GM12878 (cell line): ENCODE measurements at regions not wholly inside any gene's neighbourhood (a gene's known extent, or its start where the extent isn't known, plus 50 kb on each side); places are given as distances from the start of the nearest gene placed in this dataset.

Source experiments
- FOXK2 ChIP-seq: fragments of 450-650 bp; IDR thresholded peaks from 2 replicates; pipeline ENCODE4 v1.6.1; 2017; ENCODE audit warnings: mild to moderate bottlenecking, moderate library complexity
- HDAC2 ChIP-seq: fragments of 200-600 bp; sonication (generic); IDR thresholded peaks from 2 replicates; pipeline ENCODE4 v1.6.1; 2017
- SIN3A ChIP-seq: IDR thresholded peaks from 2 replicates; pipeline ENCODE4 v1.6.1; 2012; ENCODE audit warnings: low read depth, low read length, improper control_type of control experiment
- SP1 ChIP-seq: IDR thresholded peaks from one replicate; pipeline ENCODE4 v1.6.1; 2011; ENCODE audit warnings: low read depth, low read length
- TF ChIP-seq, protein P1 (sequence below): IDR thresholded peaks from 2 replicates; pipeline ENCODE4 v1.6.1; 2012; ENCODE audit warnings: low read length, inconsistent platforms
- TF ChIP-seq, protein P2 (sequence below): fragments of 450-650 bp; IDR thresholded peaks from 2 replicates; pipeline ENCODE4 v1.6.1; 2017; ENCODE audit warnings: low read depth, mild to moderate bottlenecking, moderate library complexity
- TF ChIP-seq, protein P3 (sequence below): fragments of 450-650 bp; formaldehyde crosslinking; IDR thresholded peaks from 2 replicates; pipeline ENCODE4 v1.5.0; 2022; ENCODE audit warnings: mild to moderate bottlenecking, missing genetic modification characterization
- TF ChIP-seq, protein P4 (sequence below): fragments of 450-650 bp; IDR thresholded peaks from 2 replicates; pipeline ENCODE4 v1.6.1; 2014; ENCODE audit warnings: mild to moderate bottlenecking
- TF ChIP-seq, protein P5 (sequence below): fragments of 450-650 bp; IDR thresholded peaks from 2 replicates; pipeline ENCODE4 v1.6.1; 2017; ENCODE audit warnings: mild to moderate bottlenecking, low read depth, inconsistent platforms; ENCODE audit not compliant: poor library complexity, severe bottlenecking

DNA sequence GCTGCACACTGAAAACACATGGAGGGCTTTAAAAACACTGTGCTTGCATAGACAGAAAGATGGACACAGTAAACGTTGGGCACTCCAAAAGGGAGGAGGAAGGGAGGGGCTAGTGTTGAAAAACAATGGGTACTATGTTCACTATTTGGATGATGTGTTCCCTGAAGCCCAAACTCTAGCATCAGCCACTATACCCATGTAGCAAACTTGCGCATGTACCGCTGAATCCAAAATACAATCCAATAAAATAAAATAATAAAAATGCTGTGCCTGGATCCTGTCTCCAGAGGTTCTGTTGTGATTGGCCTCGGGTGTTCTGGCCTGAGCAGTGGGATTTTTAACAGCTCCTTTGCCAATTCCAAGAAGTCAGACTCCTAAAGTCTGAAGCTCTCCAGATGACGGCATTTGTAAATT is 166.0 kb downstream of the TMEM182 start (continued):
- TF ChIP-seq, protein P1, sequence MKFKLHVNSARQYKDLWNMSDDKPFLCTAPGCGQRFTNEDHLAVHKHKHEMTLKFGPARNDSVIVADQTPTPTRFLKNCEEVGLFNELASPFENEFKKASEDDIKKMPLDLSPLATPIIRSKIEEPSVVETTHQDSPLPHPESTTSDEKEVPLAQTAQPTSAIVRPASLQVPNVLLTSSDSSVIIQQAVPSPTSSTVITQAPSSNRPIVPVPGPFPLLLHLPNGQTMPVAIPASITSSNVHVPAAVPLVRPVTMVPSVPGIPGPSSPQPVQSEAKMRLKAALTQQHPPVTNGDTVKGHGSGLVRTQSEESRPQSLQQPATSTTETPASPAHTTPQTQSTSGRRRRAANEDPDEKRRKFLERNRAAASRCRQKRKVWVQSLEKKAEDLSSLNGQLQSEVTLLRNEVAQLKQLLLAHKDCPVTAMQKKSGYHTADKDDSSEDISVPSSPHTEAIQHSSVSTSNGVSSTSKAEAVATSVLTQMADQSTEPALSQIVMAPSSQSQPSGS: no peak
- no peak for TF ChIP-seq FOXK2
- TF ChIP-seq, protein P2, sequence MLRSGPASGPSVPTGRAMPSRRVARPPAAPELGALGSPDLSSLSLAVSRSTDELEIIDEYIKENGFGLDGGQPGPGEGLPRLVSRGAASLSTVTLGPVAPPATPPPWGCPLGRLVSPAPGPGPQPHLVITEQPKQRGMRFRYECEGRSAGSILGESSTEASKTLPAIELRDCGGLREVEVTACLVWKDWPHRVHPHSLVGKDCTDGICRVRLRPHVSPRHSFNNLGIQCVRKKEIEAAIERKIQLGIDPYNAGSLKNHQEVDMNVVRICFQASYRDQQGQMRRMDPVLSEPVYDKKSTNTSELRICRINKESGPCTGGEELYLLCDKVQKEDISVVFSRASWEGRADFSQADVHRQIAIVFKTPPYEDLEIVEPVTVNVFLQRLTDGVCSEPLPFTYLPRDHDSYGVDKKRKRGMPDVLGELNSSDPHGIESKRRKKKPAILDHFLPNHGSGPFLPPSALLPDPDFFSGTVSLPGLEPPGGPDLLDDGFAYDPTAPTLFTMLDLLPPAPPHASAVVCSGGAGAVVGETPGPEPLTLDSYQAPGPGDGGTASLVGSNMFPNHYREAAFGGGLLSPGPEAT: no peak
- TF ChIP-seq, protein P3, sequence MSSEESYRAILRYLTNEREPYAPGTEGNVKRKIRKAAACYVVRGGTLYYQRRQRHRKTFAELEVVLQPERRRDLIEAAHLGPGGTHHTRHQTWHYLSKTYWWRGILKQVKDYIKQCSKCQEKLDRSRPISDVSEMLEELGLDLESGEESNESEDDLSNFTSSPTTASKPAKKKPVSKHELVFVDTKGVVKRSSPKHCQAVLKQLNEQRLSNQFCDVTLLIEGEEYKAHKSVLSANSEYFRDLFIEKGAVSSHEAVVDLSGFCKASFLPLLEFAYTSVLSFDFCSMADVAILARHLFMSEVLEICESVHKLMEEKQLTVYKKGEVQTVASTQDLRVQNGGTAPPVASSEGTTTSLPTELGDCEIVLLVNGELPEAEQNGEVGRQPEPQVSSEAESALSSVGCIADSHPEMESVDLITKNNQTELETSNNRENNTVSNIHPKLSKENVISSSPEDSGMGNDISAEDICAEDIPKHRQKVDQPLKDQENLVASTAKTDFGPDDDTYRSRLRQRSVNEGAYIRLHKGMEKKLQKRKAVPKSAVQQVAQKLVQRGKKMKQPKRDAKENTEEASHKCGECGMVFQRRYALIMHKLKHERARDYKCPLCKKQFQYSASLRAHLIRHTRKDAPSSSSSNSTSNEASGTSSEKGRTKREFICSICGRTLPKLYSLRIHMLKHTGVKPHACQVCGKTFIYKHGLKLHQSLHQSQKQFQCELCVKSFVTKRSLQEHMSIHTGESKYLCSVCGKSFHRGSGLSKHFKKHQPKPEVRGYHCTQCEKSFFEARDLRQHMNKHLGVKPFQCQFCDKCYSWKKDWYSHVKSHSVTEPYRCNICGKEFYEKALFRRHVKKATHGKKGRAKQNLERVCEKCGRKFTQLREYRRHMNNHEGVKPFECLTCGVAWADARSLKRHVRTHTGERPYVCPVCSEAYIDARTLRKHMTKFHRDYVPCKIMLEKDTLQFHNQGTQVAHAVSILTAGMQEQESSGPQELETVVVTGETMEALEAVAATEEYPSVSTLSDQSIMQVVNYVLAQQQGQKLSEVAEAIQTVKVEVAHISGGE (CRISPR knock-in tag): no peak
- no peak for TF ChIP-seq SIN3A
- no peak for TF ChIP-seq SP1
- TF ChIP-seq, protein P4, sequence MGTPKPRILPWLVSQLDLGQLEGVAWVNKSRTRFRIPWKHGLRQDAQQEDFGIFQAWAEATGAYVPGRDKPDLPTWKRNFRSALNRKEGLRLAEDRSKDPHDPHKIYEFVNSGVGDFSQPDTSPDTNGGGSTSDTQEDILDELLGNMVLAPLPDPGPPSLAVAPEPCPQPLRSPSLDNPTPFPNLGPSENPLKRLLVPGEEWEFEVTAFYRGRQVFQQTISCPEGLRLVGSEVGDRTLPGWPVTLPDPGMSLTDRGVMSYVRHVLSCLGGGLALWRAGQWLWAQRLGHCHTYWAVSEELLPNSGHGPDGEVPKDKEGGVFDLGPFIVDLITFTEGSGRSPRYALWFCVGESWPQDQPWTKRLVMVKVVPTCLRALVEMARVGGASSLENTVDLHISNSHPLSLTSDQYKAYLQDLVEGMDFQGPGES: no peak
- TF ChIP-seq HDAC2: no peak
- TF ChIP-seq, protein P5, sequence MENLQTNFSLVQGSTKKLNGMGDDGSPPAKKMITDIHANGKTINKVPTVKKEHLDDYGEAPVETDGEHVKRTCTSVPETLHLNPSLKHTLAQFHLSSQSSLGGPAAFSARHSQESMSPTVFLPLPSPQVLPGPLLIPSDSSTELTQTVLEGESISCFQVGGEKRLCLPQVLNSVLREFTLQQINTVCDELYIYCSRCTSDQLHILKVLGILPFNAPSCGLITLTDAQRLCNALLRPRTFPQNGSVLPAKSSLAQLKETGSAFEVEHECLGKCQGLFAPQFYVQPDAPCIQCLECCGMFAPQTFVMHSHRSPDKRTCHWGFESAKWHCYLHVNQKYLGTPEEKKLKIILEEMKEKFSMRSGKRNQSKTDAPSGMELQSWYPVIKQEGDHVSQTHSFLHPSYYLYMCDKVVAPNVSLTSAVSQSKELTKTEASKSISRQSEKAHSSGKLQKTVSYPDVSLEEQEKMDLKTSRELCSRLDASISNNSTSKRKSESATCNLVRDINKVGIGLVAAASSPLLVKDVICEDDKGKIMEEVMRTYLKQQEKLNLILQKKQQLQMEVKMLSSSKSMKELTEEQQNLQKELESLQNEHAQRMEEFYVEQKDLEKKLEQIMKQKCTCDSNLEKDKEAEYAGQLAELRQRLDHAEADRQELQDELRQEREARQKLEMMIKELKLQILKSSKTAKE: no peak
